SU-DHL-6 (cell line): ENCODE measurements at regions not wholly inside any gene's neighbourhood (a gene's known extent, or its start where the extent isn't known, plus 50 kb on each side); places are given as distances from the start of the nearest gene placed in this dataset.

Experiments used
- H2AFZ ChIP-seq: fragments of 200-600 bp; sonication (generic); 2 replicates; pipeline ENCODE4 v1.6.1; 2014; ENCODE audit warnings: low read depth, mild to moderate bottlenecking, moderate library complexity, mixed read lengths, antibody characterized with exemption, low read length; ENCODE audit not compliant: severe bottlenecking
- H3F3A ChIP-seq: fragments of 200-600 bp; shearing (Covaris generic); 2 replicates; pipeline ENCODE4 v1.6.0; 2016; ENCODE audit warnings: antibody characterized with exemption, mild to moderate bottlenecking; ENCODE audit not compliant: insufficient read depth
- H3K27ac ChIP-seq: fragments of 200-600 bp; sonication (generic); 2 replicates; pipeline ENCODE4 v1.5.1; 2016; ENCODE audit warnings: low read depth, mild to moderate bottlenecking, low read length, moderate library complexity, mixed read lengths
- H3K27me3 ChIP-seq: fragments of 200-600 bp; sonication (generic), shearing (Covaris generic); 2 replicates; pipeline ENCODE4 v1.6.0; 2014; ENCODE audit warnings: mild to moderate bottlenecking, low read length
- H3K36me3 ChIP-seq: fragments of 200-600 bp; sonication (generic); 2 replicates; pipeline ENCODE4 v1.6.1; 2014; ENCODE audit warnings: mild to moderate bottlenecking, low read length, mixed read lengths
- H3K4me2 ChIP-seq: fragments of 300-600, 200-600 bp; shearing (Covaris generic), sonication (generic); 2 replicates; pipeline ENCODE4 v1.6.0; 2014; ENCODE audit warnings: low read length, low read depth, mild to moderate bottlenecking; ENCODE audit not compliant: poor library complexity, severe bottlenecking
- H3K4me3 ChIP-seq: fragments of 200-600 bp; sonication (generic); 2 replicates; pipeline ENCODE4 v1.5.1; 2014; ENCODE audit warnings: antibody characterized with exemption, low read length, mild to moderate bottlenecking, mixed read lengths; ENCODE audit not compliant: insufficient read depth, poor library complexity, severe bottlenecking
- H3K79me2 ChIP-seq: fragments of 200-600 bp; sonication (generic); 2 replicates; pipeline ENCODE4 v1.6.1; 2014; ENCODE audit warnings: mild to moderate bottlenecking, low read length, moderate library complexity; ENCODE audit not compliant: insufficient read depth
- H3K9ac ChIP-seq: fragments of 200-600 bp; sonication (generic); 2 replicates; pipeline ENCODE4 v1.7.0; 2014; ENCODE audit warnings: mild to moderate bottlenecking, low read length
- H3K9me2 ChIP-seq: fragments of 200-600 bp; sonication (generic); replicated peaks from 2 replicates; pipeline ENCODE4 v1.6.1; 2014; ENCODE audit warnings: low read length; ENCODE audit not compliant: insufficient read depth
- H3K9me3 ChIP-seq: fragments of 200-600 bp; sonication (generic); 2 replicates; pipeline ENCODE4 v1.6.1; 2014; ENCODE audit warnings: low read length, mixed read lengths; ENCODE audit not compliant: insufficient read depth
- H4K20me1 ChIP-seq: fragments of 200-600 bp; sonication (generic); 2 replicates; pipeline ENCODE4 v1.6.1; 2014; ENCODE audit warnings: low read depth, mild to moderate bottlenecking, antibody characterized with exemption, low read length, moderate library complexity, mixed read lengths
- EZH2phosphoT487 ChIP-seq: fragments of 200-600 bp; sonication (generic), shearing (Covaris generic); conservative IDR thresholded peaks from 2 replicates; pipeline ENCODE4 v1.6.1; 2018; ENCODE audit warnings: mild to moderate bottlenecking, antibody characterized with exemption, low read length, moderate library complexity, mixed read lengths
- TF ChIP-seq, protein P1 (sequence below): fragments of 200-600 bp; sonication (generic); IDR thresholded peaks from one replicate; pipeline ENCODE4 v1.5.1; 2017; ENCODE audit warnings: antibody characterized with exemption, mild to moderate bottlenecking, low read length, moderate library complexity; ENCODE audit not compliant: insufficient read depth, poor library complexity, severe bottlenecking

DNA sequence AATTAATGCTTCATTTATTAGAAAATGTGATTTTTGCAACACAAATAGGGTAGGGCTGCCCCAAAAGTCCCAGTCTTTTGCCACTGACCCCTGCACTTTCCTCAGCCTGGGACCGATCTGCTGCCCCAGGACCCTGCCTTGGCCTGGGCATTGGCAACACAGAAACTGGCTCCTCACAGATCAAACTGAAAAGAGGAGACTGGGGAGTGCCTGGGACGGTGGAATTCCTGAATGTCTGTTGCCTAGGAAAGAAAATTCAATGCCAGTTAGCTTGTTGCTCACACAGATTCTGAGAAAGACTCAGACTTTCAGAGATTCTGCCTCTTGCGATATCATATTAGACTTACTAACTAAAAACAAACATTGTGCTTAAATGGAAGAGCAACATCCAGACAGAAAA lies 211.2 kb downstream of the VAPA start:
- H3K9ac ChIP-seq = no peak overlapping the region
- H3K27ac ChIP-seq = no peak overlapping the region
- H3K79me2 ChIP-seq = no peaks in the 10 kb centered on the region
- H4K20me1 ChIP-seq = no peaks in the 10 kb centered on the region
- H3K9me3 ChIP-seq = no peaks in the 10 kb centered on the region
- no peaks in the 10 kb centered on the region for H3K9me2 ChIP-seq
- H3F3A ChIP-seq = no peaks in the 10 kb centered on the region
- H3K27me3 ChIP-seq = no peaks in the 10 kb centered on the region
- TF ChIP-seq EZH2phosphoT487 = no peak
- TF ChIP-seq, protein P1, sequence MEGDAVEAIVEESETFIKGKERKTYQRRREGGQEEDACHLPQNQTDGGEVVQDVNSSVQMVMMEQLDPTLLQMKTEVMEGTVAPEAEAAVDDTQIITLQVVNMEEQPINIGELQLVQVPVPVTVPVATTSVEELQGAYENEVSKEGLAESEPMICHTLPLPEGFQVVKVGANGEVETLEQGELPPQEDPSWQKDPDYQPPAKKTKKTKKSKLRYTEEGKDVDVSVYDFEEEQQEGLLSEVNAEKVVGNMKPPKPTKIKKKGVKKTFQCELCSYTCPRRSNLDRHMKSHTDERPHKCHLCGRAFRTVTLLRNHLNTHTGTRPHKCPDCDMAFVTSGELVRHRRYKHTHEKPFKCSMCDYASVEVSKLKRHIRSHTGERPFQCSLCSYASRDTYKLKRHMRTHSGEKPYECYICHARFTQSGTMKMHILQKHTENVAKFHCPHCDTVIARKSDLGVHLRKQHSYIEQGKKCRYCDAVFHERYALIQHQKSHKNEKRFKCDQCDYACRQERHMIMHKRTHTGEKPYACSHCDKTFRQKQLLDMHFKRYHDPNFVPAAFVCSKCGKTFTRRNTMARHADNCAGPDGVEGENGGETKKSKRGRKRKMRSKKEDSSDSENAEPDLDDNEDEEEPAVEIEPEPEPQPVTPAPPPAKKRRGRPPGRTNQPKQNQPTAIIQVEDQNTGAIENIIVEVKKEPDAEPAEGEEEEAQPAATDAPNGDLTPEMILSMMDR = no peak
- no peak overlapping the region for H2AFZ ChIP-seq
- no peak overlapping the region for H3K4me3 ChIP-seq
- H3K36me3 ChIP-seq = no peaks in the 10 kb centered on the region
- H3K4me2 ChIP-seq = no peak overlapping the region

DNA sequence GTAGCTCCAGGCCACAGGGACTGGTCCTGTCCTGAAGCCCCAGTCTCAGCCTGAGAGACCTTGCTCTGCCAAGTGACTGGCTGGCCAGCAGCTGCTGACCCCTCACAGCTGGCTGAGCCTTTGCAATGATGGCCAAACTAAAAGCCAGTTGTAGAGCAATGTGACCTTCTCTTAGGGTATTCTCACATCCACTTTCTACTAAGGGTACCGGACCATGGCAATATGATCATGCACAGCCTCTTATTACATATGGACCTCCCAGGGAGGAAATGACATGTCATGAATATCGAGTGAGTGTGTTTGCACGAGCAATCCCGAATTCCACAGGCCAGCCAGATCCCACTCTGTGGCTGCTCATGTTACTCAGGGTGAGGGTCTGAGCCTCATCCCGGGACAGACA lies 213.9 kb downstream of the VAPA start:
- Histone ChIP-seq H3K4me3 (no peak overlapping the region), H4K20me1 (no peaks in the 10 kb centered on the region), H2AFZ (no peak overlapping the region), H3K27ac (no peak overlapping the region), H3K79me2 (no peaks in the 10 kb centered on the region), H3K27me3 (no peaks in the 10 kb centered on the region), H3K36me3 (no peaks in the 10 kb centered on the region), H3K9me3 (no peaks in the 10 kb centered on the region), H3K9me2 (no peaks in the 10 kb centered on the region), H3K9ac (no peak overlapping the region), H3F3A (no peaks in the 10 kb centered on the region), H3K4me2 (no peak overlapping the region)
- no peak for TF ChIP-seq EZH2phosphoT487
- TF ChIP-seq, protein P1 = no peak

DNA sequence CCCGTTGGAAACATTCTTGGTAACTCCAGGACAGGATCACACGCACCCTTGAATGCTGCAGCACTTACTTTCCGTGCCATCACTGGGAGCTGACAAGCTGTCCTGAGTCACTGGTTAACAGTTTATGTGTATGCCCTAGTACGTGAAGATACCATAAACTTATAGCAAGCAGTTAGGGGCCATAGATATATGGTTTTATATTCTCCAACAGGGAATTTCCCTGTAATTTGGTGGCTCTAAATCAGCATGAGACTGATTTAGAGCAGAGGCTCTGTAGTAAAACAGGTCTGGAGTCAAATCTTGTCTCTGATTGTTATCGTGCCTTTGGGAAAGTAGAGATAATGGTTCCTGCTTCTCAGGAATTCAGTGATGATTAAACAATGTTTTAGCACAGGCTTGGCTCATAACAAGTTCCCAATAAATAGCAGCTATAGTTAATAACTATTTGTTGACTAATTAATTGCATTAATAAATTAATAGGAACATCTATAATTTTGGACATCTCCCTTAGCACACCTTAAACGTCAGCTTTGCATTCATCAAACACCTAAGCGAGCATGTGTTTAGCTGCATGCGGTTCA lies 215.2 kb downstream of the VAPA start:
- Histone ChIP-seq H3K4me3 (no peak overlapping the region), H3K9me2 (no peaks in the 10 kb centered on the region), H3F3A (no peaks in the 10 kb centered on the region), H3K27ac (no peak overlapping the region), H3K9ac (no peak overlapping the region), H2AFZ (no peak overlapping the region), H3K9me3 (no peaks in the 10 kb centered on the region), H3K27me3 (no peaks in the 10 kb centered on the region), H4K20me1 (no peaks in the 10 kb centered on the region), H3K36me3 (no peaks in the 10 kb centered on the region), H3K79me2 (no peaks in the 10 kb centered on the region), H3K4me2 (no peak overlapping the region)
- TF ChIP-seq, protein P1 = no peak
- TF ChIP-seq EZH2phosphoT487 = no peak

DNA sequence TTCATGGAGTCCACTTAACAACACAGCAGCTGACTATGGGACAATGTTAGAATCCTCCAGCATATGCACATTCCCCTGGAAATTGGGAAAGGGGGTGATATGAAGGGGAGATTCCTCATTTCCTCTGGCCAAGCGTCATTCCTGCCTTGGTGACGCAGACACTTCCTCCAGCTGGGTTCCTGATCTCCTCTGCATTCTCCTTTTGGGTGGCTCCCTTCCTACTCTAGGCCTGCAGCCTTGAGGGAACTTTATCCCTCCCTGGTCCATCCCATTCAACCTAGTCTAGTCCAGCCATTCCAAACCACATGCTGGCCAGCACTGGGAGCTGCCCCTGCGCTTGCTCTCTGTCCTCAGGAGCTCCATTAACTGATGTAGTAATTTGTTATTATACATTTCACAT lies 216.8 kb downstream of the VAPA start:
- no peak overlapping the region for H2AFZ ChIP-seq
- H3K27me3 ChIP-seq = no peaks in the 10 kb centered on the region
- H3K9me2 ChIP-seq = no peaks in the 10 kb centered on the region
- no peak overlapping the region for H3K27ac ChIP-seq
- no peaks in the 10 kb centered on the region for H3K36me3 ChIP-seq
- no peaks in the 10 kb centered on the region for H3K9me3 ChIP-seq
- no peaks in the 10 kb centered on the region for H4K20me1 ChIP-seq
- H3K4me3 ChIP-seq = no peak overlapping the region
- TF ChIP-seq, protein P1 = no peak
- no peak for TF ChIP-seq EZH2phosphoT487
- H3K9ac ChIP-seq = no peak overlapping the region
- no peaks in the 10 kb centered on the region for H3F3A ChIP-seq
- no peaks in the 10 kb centered on the region for H3K79me2 ChIP-seq
- H3K4me2 ChIP-seq = no peak overlapping the region
